Activated CD4-positive, alpha-beta T cell treated with anti-CD3 and anti-CD28 coated beads, Interleukin-2, amount 50 U/mL, for 4 hours (primary cell): ENCODE measurements at regions not wholly inside any gene's neighbourhood (a gene's known extent, or its start where the extent isn't known, plus 50 kb on each side); places are given as distances from the start of the nearest gene placed in this dataset.
"Not testable (repeated sequence)": the region's sequence is repeated elsewhere in the genome, so short reads cannot be mapped to it uniquely, and the experiment has no call there.

Experiments
- DNase-seq, 2 experiments: peaks; one replicate each; pipeline ENCODE4 v3.0.0-alpha.2; 2020

- DNase-seq: no peak
These were observed 97.3 kb upstream of the DPT start for GRCh38 chr1:168826269-168826668.

GRCh38 chr1:168827557-168827956, 98.6 kb upstream of the DPT start:
- DNase-seq: no peak

GRCh38 chr1:168829876-168830275, 100.9 kb upstream of the DPT start:
- no peak for DNase-seq

GRCh38 chr1:168830562-168830961, 101.6 kb upstream of the DPT start:
- DNase-seq: no peak

GRCh38 chr1:168832661-168833060, 103.7 kb upstream of the DPT start:
- DNase-seq: no peak

GRCh38 chr1:168833362-168833761, 104.4 kb upstream of the DPT start:
- DNase-seq: no peak

- DNase-seq: no peak
These were observed 104.8 kb upstream of the DPT start for GRCh38 chr1:168833801-168834224.

- DNase-seq: no peak
These were observed 105.3 kb upstream of the DPT start for GRCh38 chr1:168834225-168834872.

- no peak for DNase-seq
These were observed 106.2 kb upstream of the DPT start for GRCh38 chr1:168835176-168835575.

- no peak for DNase-seq
These were observed 106.8 kb upstream of the DPT start for GRCh38 chr1:168835791-168836190.

- DNase-seq: no peak
These were observed 107.5 kb upstream of the DPT start for GRCh38 chr1:168836469-168836868.

- not testable (repeated sequence) for DNase-seq
These were observed 108.2 kb upstream of the DPT start for GRCh38 chr1:168837230-168837629.

- DNase-seq: no peak
These were observed 113.3 kb upstream of the DPT start for GRCh38 chr1:168842306-168842705.

GRCh38 chr1:168842916-168843315, 113.9 kb upstream of the DPT start:
- no peak for DNase-seq

GRCh38 chr1:168843401-168843800, 114.4 kb upstream of the DPT start:
- no peak for DNase-seq

- no peak for DNase-seq
These were observed 114.9 kb upstream of the DPT start for GRCh38 chr1:168843950-168844349.

GRCh38 chr1:168845140-168845539, 116.1 kb upstream of the DPT start:
- DNase-seq: no peak

GRCh38 chr1:168848051-168848450, 119.0 kb upstream of the DPT start:
- no peak for DNase-seq

- DNase-seq: no peak
These were observed 132.5 kb upstream of the DPT start for GRCh38 chr1:168861421-168862004.

GRCh38 chr1:168863772-168864171, 134.8 kb upstream of the DPT start:
- no peak for DNase-seq

GRCh38 chr1:168864266-168864665, 135.3 kb upstream of the DPT start:
- DNase-seq: no peak

GRCh38 chr1:168865850-168866620, 137.0 kb upstream of the DPT start:
- DNase-seq: no peak

- DNase-seq: no peak
These were observed 139.1 kb upstream of the DPT start for GRCh38 chr1:168867941-168868634.

- no peak for DNase-seq
These were observed 142.5 kb upstream of the DPT start for GRCh38 chr1:168871531-168871930.
